ENCODE measurements at regions not wholly inside any gene's neighbourhood (a gene's known extent, or its start where the extent isn't known, plus 50 kb on each side); places are given as distances from the start of the nearest gene placed in this dataset.
"Not testable (repeated sequence)": the region's sequence is repeated elsewhere in the genome, so short reads cannot be mapped to it uniquely, and the experiment has no call there.

GRCh38 chr7:27438881-27439589, 196.4 kb downstream of the EVX1 start:
- DNase-seq (ENCODE audit: low read depth) = no peak
- H3K4me3 ChIP-seq (ENCODE audit: control insufficient read depth, low read depth, low read length) = no peak overlapping the region
- no peak for TF ChIP-seq CTCF (conservative IDR thresholded peaks at IDR 0.05; ENCODE audit: control insufficient read depth, insufficient read depth, low read depth, low read length)

- TF ChIP-seq CTCF (conservative IDR thresholded peaks at IDR 0.05; ENCODE audit: control insufficient read depth, insufficient read depth, low read depth, low read length) = no peak
- peak; percentile 93 for DNase-seq (ENCODE audit: low read depth)
- no peak overlapping the region for H3K4me3 ChIP-seq (ENCODE audit: control insufficient read depth, low read depth, low read length)
These were observed 199.9 kb downstream of the EVX1 start for GRCh38 chr7:27442455-27442854.

- H3K4me3 ChIP-seq (ENCODE audit: control insufficient read depth, low read depth, low read length); DNase-seq (ENCODE audit: low read depth): not testable (repeated sequence)
These were observed 206.4 kb downstream of the EVX1 start for GRCh38 chr7:27449046-27449445.

- DNase-seq (ENCODE audit: low read depth) = peak; percentile 84
- H3K4me3 ChIP-seq (ENCODE audit: control insufficient read depth, low read depth, low read length) = no peak overlapping the region
- TF ChIP-seq CTCF (conservative IDR thresholded peaks at IDR 0.05; ENCODE audit: control insufficient read depth, insufficient read depth, low read depth, low read length) = no peak
These were observed 208.8 kb downstream of the HIBADH start for GRCh38 chr7:27453702-27454405.

- DNase-seq (ENCODE audit: low read depth); H3K4me3 ChIP-seq (ENCODE audit: control insufficient read depth, low read depth, low read length): not testable (repeated sequence)
These were observed 205.6 kb downstream of the HIBADH start for GRCh38 chr7:27457120-27457519.

GRCh38 chr7:27457603-27458565, 204.8 kb downstream of the HIBADH start:
- peak; percentile 52 for DNase-seq (ENCODE audit: low read depth)
- not testable (repeated sequence) for H3K4me3 ChIP-seq (ENCODE audit: control insufficient read depth, low read depth, low read length)

GRCh38 chr7:27459021-27459730, 203.5 kb downstream of the HIBADH start:
- DNase-seq (ENCODE audit: low read depth) = peak; percentile 69
- no peak overlapping the region for H3K4me3 ChIP-seq (ENCODE audit: control insufficient read depth, low read depth, low read length)
- no peak for TF ChIP-seq CTCF (conservative IDR thresholded peaks at IDR 0.05; ENCODE audit: control insufficient read depth, insufficient read depth, low read depth, low read length)

Data from fibroblast of mammary gland (primary cell).